GM04503 (cell line): ENCODE measurements at regions not wholly inside any gene's neighbourhood (a gene's known extent, or its start where the extent isn't known, plus 50 kb on each side); places are given as distances from the start of the nearest gene placed in this dataset.
"Not testable (repeated sequence)": the region's sequence is repeated elsewhere in the genome, so short reads cannot be mapped to it uniquely, and the experiment has no call there.

Experiments used
- DNase-seq: peaks from one replicate; pipeline ENCODE4 v3.0.0-alpha.2; 2012; ENCODE audit warnings: low read depth

GRCh38 chr13:80883545-80883944 lies 542.6 kb upstream of the SPRY2 start:
- DNase-seq = no peak

DNA sequence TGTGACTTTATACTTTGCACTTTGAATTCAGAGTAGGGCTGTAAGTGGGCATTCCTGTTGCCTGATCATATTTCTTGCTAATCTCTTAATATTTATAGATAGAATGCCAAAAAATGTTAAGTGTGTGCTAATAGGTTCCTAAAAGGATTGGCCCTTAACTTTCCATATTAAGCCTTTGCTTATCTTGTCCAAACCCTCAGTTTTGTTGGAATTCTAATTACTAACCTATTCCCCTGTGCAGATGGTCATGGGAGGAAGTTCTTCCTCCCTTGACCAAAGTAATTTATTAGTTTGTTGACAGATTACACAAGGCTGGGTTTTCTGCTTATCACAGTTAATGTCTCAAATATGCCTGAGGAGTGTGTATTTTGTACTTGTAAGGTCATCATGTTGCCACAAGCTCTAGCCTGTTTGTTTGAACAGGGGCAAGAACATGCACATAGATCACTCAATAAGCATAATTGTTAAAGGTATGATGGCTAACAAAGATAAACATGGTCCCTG lies 541.1 kb upstream of the SPRY2 start:
- DNase-seq = no peak

GRCh38 chr13:80881495-80881894 lies 540.6 kb upstream of the SPRY2 start:
- no peak for DNase-seq

GRCh38 chr13:80881034-80881433 lies 540.1 kb upstream of the SPRY2 start:
- DNase-seq = no peak

DNA sequence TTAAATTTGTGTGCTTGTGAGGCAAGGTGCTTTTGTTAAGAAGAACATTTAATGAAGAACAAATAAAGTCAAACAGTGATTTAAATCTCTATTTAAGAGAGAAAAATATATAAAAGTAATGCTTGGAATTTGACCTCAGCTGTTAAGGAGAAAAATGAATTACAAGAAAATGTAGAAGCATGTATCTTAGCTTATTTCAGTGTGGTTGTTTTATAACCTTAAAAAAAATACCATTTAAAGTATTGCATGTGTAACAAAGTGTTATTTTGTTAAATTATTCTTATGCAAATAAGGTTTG lies 537.0 kb upstream of the SPRY2 start:
- no peak for DNase-seq

- DNase-seq = no peak
Measured at GRCh38 chr13:80877209-80877943, 536.5 kb upstream of the SPRY2 start.

GRCh38 chr13:80873589-80873988 lies 532.7 kb upstream of the SPRY2 start:
- DNase-seq = no peak

GRCh38 chr13:80871971-80872370 lies 531.0 kb upstream of the SPRY2 start:
- not testable (repeated sequence) for DNase-seq

GRCh38 chr13:80871481-80871880 lies 530.6 kb upstream of the SPRY2 start:
- DNase-seq = no peak

DNA sequence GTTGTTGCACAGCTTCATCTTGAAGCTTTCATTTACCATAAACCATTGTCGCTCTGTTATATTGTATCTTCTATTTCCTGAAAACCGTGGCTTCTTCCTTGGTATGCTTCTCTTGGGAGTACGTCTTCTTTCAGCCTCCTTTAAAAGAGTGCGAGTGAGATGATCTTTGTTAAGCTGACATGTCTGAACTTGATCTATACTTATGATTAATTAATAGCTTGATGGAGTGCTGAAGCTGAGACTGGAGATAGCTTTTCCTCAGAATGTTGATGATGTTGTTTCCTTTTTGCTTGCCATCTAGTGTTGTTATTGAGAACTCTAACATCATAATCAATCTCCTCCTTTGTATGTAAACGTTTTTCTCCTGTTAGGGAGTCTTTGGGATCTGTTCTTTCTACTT lies 529.3 kb upstream of the SPRY2 start:
- no peak for DNase-seq

DNA sequence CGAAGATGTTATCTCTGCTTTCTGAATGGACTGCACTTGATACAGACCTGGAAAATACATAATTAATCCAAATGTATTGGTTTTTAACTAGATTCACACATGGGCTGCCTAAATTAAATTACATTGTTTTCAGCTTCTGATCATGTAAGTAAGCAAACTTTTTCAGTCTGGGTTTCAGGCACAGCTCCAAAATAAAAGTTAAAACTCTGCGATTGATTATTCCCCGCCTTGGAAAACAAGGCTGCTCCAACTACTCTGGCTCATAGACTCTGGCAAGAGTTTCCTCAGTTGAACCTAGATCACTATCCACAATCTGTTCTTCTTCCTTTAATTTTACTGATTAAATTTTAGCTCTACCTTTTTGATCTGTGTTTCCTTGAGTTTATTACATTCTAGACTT lies 526.0 kb upstream of the SPRY2 start:
- DNase-seq = no peak

GRCh38 chr13:80865329-80865728 lies 524.4 kb upstream of the SPRY2 start:
- no peak for DNase-seq

DNA sequence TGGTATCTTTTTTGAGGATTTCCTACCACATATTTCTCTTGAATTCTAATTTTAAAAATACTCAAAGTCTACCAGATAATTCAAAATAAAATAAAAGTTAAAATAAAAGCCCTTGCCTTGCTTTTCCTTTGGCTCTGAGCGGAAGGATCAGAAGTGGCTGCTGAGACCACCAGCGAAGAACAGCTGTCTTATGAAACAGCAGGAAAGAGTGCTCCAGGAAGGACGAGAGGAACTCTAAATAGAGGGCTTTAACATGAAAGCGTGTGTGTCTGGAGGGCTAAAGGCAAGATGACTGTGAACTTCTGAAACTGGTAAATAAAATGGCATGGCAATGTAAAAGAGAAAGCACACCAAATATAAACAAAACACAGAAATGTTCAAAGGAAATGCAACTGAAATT lies 521.5 kb upstream of the SPRY2 start:
- no peak for DNase-seq

- no peak for DNase-seq
Measured at GRCh38 chr13:80860845-80861244, 519.9 kb upstream of the SPRY2 start.

DNA sequence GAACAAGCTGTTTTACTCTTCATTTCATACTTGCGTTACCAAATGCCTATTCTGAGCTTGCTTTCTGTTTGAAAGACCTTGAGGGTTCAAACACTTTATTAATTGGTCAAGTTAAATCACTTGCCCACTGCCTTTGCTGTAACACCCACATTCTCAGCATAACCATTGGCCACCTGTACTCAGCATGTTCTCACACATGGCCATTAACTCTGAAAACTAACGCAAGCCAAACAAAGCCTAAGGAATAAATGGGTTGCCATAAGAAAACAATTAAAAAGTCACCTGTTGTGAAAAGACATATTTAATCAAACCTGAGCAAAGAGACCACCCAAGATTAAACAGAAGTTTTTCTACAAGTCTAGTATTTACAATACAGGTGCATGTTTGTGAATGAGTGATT lies 517.2 kb upstream of the SPRY2 start:
- no peak for DNase-seq

- DNase-seq = no peak
Measured at GRCh38 chr13:80857321-80857720, 516.4 kb upstream of the SPRY2 start.

- no peak for DNase-seq
Measured at GRCh38 chr13:80850771-80851170, 509.8 kb upstream of the SPRY2 start.

- no peak for DNase-seq
Measured at GRCh38 chr13:80844164-80844563, 503.2 kb upstream of the SPRY2 start.

- DNase-seq = no peak
Measured at GRCh38 chr13:80841414-80841813, 500.5 kb upstream of the SPRY2 start.

GRCh38 chr13:80840316-80840976 lies 499.5 kb upstream of the SPRY2 start:
- no peak for DNase-seq

GRCh38 chr13:80835902-80836301 lies 495.0 kb upstream of the SPRY2 start:
- no peak for DNase-seq

GRCh38 chr13:80830431-80830830 lies 489.5 kb upstream of the SPRY2 start:
- DNase-seq = no peak

GRCh38 chr13:80828759-80829158 lies 487.8 kb upstream of the SPRY2 start:
- DNase-seq = no peak

DNA sequence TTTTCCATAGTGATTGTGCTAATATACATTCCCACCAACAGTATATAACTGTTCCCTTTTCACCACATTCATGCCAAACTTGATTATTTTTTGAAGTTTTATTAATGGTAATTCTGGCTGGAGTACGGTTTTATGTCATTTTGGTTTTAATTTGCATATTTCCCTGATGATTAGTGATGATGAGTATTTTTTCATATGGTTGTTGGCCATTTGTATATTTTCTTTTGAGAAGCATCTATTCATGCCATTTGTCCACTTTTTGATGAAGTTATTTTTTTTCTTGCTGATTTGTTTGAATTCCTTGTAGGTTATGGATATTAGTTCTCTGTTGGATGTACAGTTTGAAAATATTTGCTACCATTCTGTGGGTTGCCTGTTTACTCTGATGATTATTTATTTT lies 484.4 kb upstream of the SPRY2 start:
- DNase-seq = no peak
